Occipital lobe (tissue), 1 donor: ENCODE measurements at regions not wholly inside any gene's neighbourhood (a gene's known extent, or its start where the extent isn't known, plus 50 kb on each side); places are given as distances from the start of the nearest gene placed in this dataset.

Source experiments
- DNase-seq: peaks from one replicate; lab custom pipeline; 2025; lab: John Stamatoyannopoulos, UW

DNA sequence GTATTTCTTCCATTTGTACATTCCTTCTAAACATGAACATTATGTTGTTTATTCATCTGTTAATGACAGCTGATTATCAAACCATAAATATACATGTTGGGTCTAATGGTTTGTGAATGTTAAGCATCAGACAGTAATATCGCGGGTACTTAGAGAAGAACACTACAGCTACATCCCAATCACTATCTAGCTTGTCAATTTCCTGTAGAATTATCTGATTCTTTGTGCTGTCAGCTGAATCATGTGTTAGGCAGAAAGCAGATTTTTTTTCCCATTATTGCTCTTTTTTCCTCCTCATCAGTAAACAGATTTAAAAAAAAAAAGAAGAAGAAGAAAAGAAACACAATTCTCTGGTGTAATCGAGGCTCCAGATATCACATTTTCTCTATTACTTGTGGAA lies 183.6 kb upstream of the CTBP2 start:
- DNase-seq: no peak

DNA sequence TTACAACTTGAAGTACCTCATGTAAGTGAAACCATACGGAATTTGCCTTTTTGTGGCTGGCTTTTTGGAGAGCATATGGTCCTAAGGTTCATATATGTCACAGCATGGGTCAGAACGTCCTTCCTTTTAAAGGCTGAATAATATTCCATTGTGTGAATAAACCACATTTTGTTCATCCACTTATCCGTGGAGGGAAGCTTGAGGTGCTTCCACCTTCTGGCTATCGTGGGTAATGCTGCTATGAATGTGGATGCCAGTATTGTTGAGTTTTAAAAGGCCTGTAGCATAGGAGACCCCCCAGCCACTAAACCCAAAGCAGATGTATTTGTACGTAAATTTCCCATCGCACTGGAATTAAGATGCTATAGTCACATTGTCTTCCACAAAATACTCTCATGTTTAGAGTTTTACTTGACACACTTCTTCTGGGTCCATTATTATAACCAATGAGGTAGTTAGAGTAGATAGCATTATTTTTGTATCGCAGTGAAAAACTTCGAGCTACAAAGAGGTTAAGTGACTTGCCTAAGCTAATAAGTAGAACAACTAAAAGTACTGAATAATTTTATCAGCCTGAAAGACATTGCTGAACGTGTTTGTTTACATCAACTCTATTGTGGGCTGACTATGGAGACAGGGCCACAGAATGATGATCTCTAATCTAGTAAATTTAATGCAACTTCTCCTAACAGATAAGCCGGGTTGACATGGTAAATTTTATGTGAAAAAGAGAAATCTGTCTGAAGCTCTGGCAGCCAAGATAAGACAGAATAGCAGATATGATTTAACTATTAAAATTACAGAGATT lies 183.0 kb upstream of the CTBP2 start:
- no peak for DNase-seq

DNA sequence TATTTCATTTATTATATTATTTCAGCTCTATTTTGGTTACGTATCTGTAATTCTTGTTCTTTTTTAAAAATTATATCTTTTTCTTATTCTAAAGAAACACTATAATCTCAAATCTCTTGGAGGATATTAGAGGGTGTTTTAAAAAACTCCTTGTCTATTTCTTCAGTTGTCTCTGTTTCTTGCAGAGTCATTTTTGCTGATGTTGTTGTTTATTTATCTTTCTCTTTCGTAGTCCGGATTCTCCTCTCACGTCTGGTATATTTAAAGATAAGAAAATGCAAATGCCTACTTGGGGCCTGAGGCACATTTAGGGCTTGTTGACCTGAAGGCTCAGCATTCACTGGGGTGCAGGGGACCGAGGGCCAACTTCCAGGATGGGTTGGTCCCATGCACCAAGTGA lies 181.2 kb upstream of the CTBP2 start:
- no peak for DNase-seq

DNA sequence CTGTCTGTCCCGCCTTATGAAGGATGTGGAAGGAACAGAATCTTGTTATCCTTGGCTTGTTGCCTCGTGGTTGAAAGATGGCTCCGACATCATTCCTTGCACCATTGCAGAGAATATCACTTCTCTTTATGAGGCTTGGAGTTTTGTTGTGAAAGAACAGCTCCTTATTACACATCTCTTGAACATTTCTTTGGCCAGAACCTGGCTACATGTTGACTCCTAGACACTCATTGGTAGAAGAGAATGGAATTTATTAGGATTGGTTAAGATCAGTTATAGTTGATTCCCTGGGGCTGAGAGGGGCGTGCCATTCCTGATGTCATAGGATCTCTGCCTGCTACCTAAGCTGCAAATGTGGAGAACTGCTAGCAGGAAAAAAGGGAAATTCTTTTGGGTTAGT lies 180.5 kb upstream of the CTBP2 start:
- DNase-seq: no peak

DNA sequence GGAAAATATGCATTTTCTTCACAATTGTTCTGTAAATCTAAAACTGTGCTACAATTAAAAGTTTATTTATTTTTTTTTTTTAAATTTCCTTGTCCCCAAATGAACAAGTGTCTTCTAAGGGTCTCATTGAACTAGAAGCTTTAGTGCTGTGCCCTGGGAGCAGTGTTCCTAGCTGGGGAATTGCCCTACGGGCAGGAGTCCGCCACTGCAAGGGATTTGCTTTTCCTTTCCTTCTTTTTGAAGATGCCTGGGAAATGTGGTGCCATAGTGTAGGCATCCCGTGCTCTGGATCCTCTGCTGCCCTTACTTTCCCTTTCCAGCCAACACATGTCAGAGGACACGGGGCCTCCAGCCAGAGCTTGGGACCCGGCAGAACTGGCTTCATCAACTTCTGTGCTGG lies 177.1 kb upstream of the CTBP2 start:
- no peak for DNase-seq

DNA sequence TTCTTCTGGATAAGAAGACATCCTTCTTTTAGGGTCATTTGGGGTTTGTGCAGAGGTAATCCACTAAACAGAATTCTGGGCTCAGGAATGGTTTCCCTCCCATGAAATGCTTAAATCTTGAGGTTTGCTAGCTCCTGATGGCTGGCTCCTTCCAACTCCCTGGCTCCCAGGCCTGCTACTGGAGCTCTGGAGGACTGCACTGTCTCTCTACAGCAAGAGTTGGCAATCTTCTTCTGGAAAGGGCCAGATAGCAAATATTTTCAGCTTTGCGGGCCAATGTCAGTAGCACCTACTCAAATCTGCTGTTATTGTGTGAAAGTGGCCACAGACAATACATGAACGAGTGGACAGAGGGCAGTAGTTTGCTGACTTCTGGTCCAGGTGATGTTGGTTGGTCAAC lies 174.2 kb upstream of the CTBP2 start:
- no peak for DNase-seq

DNA sequence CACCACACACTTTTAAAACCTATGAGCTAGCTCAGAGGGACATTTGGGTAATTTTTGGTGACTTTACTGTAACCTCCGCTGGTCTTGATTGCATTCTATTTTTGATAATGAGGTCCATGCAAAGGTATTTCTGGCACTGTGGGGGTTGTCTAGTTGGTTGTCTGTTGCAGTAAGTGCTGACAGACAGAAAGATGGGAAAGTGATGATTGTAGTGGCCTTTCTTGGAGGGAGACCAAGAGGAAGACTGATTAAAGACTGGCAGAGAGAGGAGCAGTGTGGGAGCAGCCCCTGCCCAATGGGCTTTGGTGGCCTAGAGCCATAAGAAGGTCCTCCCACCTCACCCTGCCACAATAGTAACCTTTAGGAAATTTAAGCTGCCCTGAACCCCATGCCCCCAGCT lies 173.4 kb upstream of the CTBP2 start:
- DNase-seq: no peak

DNA sequence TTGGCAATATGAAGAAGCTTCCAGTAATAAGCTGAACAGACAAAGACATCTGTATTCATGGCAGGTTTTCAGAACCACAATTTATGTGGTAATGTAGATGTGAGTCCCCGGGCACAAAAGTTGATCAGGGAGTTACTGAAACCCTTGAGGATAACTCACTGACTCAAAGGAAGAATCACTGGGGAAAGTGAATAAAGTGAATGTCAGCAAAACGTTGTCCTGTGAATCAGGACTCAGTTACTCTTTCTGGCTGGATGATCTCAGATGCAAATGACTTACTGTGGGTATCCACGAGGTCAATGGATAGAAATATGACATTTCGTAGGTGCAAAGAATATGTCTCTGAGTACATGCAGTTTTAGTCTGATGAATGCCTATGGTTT lies 172.8 kb upstream of the CTBP2 start:
- no peak for DNase-seq

DNA sequence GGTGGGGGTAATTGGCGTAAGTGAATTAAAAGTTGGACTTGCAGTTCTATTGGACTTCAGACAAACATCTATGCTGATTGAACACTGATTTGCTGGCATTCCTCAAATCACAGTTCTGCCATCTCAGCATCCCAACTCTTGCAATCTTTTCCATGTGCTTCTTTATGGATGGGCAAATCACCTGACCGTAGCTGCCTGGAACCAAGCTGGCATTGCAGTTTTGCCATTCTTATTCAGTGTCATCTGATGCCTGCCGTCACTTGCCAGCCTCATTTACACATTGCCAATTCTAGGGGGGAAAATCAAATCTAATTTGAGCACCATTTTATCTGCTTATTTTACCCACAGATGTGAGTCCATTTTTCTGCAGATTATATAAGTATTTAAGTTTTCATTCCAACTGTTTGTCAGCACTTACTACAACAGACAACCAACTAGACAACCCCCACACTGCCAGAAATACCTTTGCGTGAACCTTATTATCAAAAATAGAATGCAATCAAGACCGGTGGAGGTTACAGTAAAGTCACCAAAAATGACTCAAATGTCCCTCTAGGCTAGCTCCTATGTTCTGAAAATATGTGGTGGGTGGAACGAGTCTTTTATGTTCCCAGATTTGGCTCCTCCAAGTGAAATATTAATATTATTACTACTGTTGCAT lies 172.3 kb upstream of the CTBP2 start:
- DNase-seq: no peak

DNA sequence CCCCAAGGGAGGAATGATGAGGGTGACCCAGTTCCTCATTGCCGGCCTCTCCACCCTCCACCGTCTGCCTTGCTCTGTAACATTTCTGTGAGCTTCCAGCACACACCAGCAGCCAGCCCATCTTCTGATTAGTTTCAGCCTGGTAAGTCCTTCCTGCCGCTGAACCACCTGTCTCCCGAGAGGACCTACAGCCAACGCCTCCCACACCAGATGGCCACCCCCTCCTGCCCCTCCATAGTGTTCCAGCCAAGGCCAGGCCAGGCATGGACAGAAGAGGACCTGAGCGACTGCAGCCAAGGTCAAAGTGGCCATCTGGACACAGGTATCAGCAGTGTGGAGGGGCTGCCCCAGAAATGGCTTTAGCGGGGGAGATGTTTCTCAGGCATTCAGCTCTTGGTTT lies 170.7 kb upstream of the CTBP2 start:
- DNase-seq: no peak

DNA sequence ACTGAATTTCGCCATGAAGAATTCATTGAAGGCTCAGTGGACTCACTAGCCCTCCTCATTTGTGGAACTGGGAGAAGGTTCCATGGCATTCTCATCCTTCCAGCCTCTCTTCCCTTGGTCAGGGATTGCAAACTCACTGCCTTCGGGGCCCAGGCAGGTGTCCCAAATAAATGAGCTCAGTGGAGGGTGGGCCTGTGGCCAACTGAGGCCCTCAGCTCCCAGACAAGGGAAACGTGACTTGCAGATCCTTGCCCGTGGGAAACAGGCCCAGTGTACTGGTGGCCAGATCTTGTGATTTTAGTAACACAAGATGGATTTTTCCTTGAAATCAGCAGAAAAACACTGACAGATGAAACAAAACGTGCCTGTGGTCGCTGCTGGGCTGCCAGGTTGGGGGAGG lies 168.7 kb upstream of the CTBP2 start:
- no peak for DNase-seq

DNA sequence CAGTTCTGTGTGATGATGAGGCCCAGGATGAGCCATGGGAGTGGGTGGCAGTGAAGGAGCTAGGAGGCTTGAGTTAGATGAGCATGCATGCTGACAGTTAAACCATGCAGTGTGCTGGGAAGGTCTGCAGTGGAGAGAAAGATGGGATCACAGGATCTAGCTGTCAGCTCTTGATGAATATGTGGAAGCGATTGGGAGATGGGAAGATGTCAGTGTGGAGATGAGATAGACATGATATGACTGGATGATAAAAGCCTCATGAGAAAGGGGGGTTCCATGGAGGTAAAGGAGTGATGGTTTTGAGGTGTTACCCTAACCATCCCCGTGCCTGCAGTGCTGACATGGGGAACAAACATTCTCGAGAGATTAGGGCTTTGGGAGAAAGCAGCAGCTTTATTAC lies 165.0 kb upstream of the CTBP2 start:
- no peak for DNase-seq

DNA sequence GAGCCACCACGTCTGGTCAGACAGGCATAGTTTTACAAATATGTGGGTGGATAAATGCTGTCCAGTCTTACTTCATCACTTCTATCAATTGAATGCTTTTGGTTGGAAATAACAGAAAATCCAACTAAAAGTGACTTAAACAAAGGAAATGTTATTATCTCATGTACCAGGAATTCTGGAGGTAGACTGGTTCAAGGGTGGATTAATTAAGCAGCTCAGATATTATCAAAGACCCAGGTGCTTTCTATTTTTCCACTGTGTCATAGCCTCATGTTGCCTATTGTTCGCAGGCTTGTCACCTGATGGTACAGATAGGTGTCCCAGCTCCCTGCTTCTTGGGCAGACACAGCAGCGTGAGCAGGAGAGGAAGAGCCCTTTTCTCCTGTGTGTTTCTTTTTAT lies 156.1 kb upstream of the CTBP2 start:
- DNase-seq: no peak

DNA sequence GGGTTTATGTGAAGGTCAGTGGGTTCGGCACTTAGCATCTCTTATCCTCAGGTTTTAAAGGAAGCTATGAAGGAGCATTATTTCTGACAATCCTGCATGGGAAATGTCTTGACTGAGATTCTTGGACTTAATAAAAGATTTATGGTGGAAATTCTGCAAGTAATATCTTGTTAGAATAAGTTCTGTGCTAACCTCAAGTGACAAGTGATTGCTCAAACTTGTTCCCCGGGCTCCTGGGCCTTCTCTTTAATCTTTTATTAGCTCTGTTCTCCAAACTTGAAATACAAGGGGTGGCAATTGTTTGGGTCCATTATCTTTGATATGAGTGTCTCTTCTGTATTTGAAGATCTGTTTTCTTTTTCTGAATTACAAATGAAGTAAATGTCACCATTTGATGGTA lies 140.6 kb upstream of the CTBP2 start:
- no peak for DNase-seq

DNA sequence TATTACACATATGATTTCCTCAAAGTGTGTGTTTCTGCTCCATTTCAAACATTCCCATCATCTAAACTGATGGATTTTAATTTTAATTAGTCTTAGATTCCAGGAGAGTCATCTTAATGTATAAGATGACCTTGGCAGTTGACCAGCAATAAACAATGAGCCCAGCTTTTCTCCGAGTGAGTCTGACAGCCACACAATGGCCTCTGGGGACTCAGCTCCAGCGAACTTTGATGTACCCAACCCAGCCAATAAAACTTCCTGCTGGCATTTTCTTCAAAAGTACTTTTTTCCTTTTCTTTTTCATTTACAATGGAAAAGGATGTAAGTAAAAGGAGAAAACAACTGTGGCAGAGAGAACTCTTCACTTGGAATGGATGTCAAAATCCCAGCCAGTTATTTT lies 139.1 kb upstream of the CTBP2 start:
- no peak for DNase-seq

DNA sequence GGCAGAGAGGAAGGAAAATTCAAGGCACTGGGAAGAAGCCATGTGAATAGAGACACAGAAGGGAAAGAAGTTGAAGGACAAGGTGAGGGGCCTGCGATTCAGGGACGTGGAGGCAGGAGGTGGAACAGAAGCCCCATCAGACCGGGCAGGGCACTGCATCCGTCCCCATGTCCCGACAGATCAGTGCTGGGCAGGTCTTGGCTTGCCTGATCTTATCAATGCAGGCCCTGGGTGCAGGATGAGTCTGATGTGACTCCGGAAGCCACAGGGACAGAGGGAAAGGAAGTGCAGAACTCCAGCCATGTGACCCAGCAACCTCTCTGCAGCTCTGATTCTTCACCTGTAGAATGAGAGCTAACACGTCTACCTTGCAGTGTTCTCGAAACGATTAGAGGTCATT lies 136.2 kb upstream of the CTBP2 start:
- no peak for DNase-seq

DNA sequence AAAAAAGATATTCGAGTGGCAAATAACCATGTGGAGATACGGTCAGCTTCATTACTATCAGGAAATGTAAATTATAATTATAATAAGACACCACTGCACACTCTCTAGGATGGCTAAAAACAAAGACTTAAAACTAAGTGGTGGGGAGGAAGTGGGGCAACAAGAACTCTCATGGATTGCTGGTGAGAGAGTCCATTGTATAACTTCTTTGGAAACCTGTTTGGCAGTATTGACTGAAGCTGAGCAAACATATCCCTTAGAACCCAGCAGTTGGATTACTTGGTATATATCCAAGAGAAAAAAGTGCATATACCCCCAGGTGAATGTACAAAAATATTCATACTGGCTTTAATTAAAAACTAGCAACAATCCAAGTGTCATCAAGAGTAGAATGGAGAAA lies 133.7 kb upstream of the CTBP2 start:
- DNase-seq: no peak

DNA sequence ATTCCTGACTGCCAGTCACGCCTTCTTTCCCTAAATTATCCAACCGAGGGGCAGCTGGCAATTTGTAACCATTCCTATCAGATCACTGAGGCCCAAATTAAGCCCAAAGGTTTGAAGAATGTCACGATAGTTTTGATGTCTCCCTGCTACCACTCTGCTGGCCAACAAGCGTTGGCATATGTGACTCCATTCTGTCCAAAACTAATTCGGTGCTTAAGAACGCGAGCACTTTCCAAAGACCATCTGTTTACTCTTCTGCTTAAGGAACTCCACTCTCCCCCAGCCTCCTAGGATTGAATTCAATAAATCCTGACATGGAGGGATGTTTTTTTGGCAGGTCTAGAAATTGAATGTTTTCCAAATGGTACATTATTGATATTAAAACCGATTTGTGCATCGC lies 131.5 kb upstream of the CTBP2 start:
- DNase-seq: no peak

DNA sequence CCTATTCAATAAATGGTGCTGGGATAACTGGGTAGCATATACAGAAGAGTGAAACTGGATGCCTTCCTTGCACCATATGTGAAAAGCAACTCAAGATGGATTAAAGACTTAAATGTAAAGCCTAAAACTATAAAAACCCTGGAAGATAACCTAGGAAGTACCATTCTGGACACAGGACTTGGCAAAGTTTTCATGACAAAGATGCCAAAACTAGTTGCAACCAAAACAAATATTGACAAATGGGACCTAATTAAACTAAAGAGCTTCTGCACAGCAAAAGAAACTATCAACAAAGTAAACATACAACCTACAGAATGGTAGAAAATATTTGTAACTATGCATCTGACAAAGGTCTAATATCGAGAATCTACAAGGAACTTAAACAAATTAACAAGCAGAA lies 129.1 kb upstream of the CTBP2 start:
- DNase-seq: no peak

DNA sequence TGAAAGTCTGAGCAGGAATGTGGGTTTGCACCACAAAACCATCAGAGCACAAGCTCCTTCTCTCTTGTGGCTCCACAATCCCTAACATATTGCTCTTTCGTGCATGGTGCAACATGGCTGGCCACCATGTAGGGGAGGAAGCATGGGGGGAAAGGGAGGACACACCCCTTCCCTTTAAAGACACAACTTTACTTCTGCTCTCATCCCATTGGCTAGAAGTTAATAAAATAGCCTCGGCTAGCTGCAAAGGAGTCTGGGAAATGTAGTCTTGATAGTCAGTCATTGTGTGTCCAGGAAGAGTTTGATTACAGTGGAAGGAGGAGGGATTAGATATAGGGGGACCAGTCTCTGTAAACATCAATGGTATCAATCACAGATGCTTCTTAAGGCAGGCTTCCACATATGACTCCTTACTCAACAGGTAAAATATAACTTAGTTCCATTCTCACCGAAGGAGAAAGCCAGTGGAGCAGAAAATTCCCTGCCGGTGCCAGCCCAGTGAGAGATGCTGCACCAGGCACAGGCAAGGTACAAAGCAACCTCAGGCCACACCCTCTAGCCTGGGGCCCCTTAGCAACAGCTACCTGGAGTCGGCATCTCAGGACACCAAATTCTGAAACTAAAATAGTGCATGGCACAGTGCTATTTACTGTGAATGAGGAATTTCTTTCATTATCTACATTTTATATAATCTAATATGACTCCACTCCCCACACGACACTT lies 124.7 kb upstream of the CTBP2 start:
- DNase-seq: no peak

DNA sequence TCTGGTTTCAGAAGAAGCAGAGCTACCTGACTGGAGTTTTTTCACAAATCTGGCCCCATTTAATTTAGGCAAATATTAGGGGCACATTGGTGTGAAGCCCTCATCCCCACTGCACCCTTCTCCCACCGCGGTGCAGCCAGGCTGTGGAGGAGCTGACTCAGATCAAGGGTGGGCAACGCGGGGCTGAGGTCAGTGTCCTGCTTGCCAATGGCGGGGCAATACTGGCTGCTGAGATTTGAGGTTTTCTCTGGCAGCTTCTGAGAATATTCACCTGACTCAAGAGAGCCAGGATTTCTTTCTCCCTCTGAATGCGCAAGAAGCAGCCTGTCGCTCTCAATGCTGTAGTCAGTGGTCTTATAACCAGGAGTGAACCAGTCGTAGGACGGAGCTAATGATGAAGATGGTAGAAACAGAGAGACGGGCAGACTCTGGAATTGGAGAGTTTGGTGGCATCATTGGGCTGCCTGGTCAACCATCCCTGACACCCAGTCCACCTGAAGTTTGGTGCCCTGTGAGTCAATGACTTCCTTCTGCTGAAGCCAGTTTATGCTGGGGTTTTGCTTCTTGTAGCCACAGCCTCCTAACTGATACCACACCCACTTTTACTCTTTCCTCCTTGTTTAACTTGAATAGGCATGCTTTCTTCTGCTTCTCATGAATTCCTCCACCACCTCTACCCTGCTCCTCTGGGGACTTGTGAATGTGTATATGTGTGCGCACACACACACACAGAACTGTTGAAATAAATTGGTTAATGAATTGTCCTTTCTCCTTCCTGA lies 123.7 kb upstream of the CTBP2 start:
- DNase-seq: no peak

DNA sequence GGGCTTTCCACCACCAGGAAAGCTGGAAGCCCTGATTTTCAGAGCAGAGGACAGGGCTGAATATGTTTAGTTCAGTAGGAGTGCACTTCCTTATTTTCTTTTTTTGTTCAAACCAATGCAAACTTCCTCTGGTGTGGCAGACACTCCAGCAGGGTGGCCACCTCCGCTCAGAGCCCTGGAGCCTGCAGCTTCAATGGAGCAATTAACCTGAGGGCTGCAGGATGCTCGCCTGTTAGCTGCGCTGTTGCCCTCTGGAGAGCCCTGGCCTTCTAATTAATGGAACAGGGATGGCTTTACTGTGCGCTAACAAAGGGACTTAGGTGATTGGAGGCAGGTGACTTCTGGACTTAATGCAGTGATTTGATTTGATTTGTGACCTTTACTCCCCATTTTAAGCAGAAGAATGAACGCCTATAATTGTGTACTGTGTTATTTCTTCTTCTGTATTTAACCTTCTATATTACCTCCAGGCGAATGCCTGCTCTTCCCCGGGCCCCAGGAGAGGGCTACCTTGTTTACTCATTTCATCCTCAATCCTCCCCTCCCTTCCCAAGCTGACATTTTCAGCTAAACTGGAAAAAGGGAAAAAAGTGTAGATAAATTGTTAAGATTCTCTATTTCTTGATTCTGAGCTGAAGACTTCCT lies 123.0 kb upstream of the CTBP2 start:
- DNase-seq: no peak
